OCI-LY7 (cell line): ENCODE measurements at regions not wholly inside any gene's neighbourhood (a gene's known extent, or its start where the extent isn't known, plus 50 kb on each side); places are given as distances from the start of the nearest gene placed in this dataset.
"Not testable (repeated sequence)": the region's sequence is repeated elsewhere in the genome, so short reads cannot be mapped to it uniquely, and the experiment has no call there.

Experiments
- BruUV-seq: library from RNA; stranded (reverse); fragments of 400-500 nt; replicated peaks from 2 replicates; lab custom pipeline; 2021; lab: Mats Ljungman, UMichigan
- CTCF ChIA-PET: fragments of 300-600 bp; sonication (Branson Sonifier 250); formaldehyde crosslinking; loops from one replicate; lab custom pipeline; 2022; ENCODE audit warnings: antibody characterized with exemption; ENCODE audit not compliant: unreplicated experiment; lab: Charles Lee
- POLR2A ChIA-PET: fragments of 300-600 bp; sonication (Branson Sonifier 250); formaldehyde crosslinking; loops from one replicate; lab custom pipeline; 2022; ENCODE audit warnings: antibody characterized with exemption; lab: Charles Lee
- DNase-seq: peaks from one replicate; pipeline ENCODE4 v3.0.0-alpha.2; 2015; ENCODE audit warnings: low spot score
- H2AFZ ChIP-seq: fragments of 200-600 bp; sonication (generic), shearing (Covaris generic); 2 replicates; pipeline ENCODE4 v1.6.1; 2014; ENCODE audit warnings: mild to moderate bottlenecking, antibody characterized with exemption, low read length, moderate library complexity
- H3K27ac ChIP-seq: fragments of 200-600 bp; sonication (generic); 2 replicates; pipeline ENCODE4 v1.5.1; 2014; ENCODE audit warnings: mixed run types, low read depth, mild to moderate bottlenecking, moderate library complexity, low read length, inconsistent platforms; ENCODE audit not compliant: poor library complexity, severe bottlenecking
- H3K36me3 ChIP-seq: fragments of 200-600 bp; sonication (generic); 2 replicates; pipeline ENCODE4 v1.6.1; 2014; ENCODE audit warnings: mild to moderate bottlenecking, antibody characterized with exemption, low read length, moderate library complexity, mixed read lengths; ENCODE audit not compliant: insufficient read depth
- H3K4me1 ChIP-seq: fragments of 200-600 bp; sonication (generic); 2 replicates; pipeline ENCODE4 v1.5.1; 2014; ENCODE audit warnings: mild to moderate bottlenecking, low read length; ENCODE audit not compliant: insufficient read depth, poor library complexity, severe bottlenecking
- H3K4me2 ChIP-seq: fragments of 200-600 bp; sonication (generic); 2 replicates; pipeline ENCODE4 v1.6.1; 2014; ENCODE audit warnings: mild to moderate bottlenecking, low read length
- H3K4me3 ChIP-seq: fragments of 200-600 bp; sonication (generic); 2 replicates; pipeline ENCODE4 v1.5.1; 2014; ENCODE audit warnings: mild to moderate bottlenecking, low read depth, low read length; ENCODE audit not compliant: poor library complexity, severe bottlenecking
- H3K79me2 ChIP-seq: fragments of 200-600 bp; sonication (generic); 2 replicates; pipeline ENCODE4 v1.6.1; 2016; ENCODE audit warnings: low read depth, mild to moderate bottlenecking, low read length, moderate library complexity, mixed read lengths; ENCODE audit not compliant: insufficient read depth
- H3K9me2 ChIP-seq: fragments of 200-600 bp; sonication (generic); 2 replicates; pipeline ENCODE4 v1.6.1; 2016; ENCODE audit warnings: mild to moderate bottlenecking, low read length, mixed read lengths; ENCODE audit not compliant: insufficient read depth
- H3K9me3 ChIP-seq: fragments of 200-600 bp; sonication (generic); 2 replicates; pipeline ENCODE4 v1.6.1; 2014; ENCODE audit warnings: mild to moderate bottlenecking, mixed run types, low read length, mixed read lengths
- H4K20me1 ChIP-seq: fragments of 200-600 bp; sonication (generic); 2 replicates; pipeline ENCODE4 v1.6.1; 2014; ENCODE audit warnings: mild to moderate bottlenecking, antibody characterized with exemption, low read length, moderate library complexity, mixed read lengths; ENCODE audit not compliant: insufficient read depth
- EZH2phosphoT487 ChIP-seq: fragments of 200-600 bp; sonication (generic); IDR thresholded peaks from 2 replicates; pipeline ENCODE4 v1.6.1; 2018; ENCODE audit warnings: low read depth, borderline replicate concordance, mild to moderate bottlenecking, mixed run types, antibody characterized with exemption, low read length, moderate library complexity, mixed read lengths
- intact Hi-C: fragments of 100-400 bp; cut with micrococcal nuclease; formaldehyde crosslinking; loops from one replicate; pipeline ENCODE4 v1.10.0; 2022; ENCODE audit not compliant: unreplicated experiment
- TF ChIP-seq, protein P1 (sequence below): fragments of 200-600 bp; sonication (generic); conservative IDR thresholded peaks from 2 replicates; pipeline ENCODE4 v1.5.1; 2014; ENCODE audit warnings: mild to moderate bottlenecking, antibody characterized with exemption, low read length, moderate library complexity, mixed read lengths

DNA sequence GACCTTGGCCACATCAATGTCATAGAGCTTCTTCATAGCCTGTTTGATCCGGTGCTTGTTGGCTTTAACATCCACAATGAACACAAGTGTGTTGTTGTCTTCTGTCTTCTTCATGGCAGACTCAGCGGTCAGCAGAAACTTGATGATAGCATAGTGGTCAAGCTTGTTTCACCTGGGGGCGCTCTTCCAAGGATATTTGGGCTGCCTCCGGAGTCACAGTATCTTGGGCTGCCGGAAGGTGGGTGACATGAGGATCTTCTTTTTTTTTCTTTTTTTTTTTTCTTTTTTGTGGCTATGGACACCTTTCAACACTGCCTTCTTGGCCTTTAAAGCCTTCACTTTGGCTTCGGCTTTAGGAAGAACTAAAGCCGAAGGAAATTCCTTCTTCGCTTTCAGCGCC is 244.6 kb downstream of the GJA1 start:
- no peak overlapping the region for H3K4me3 ChIP-seq
- H2AFZ ChIP-seq = no peak overlapping the region
- no TSS peak for BruUV-seq
- TF ChIP-seq, protein P1, sequence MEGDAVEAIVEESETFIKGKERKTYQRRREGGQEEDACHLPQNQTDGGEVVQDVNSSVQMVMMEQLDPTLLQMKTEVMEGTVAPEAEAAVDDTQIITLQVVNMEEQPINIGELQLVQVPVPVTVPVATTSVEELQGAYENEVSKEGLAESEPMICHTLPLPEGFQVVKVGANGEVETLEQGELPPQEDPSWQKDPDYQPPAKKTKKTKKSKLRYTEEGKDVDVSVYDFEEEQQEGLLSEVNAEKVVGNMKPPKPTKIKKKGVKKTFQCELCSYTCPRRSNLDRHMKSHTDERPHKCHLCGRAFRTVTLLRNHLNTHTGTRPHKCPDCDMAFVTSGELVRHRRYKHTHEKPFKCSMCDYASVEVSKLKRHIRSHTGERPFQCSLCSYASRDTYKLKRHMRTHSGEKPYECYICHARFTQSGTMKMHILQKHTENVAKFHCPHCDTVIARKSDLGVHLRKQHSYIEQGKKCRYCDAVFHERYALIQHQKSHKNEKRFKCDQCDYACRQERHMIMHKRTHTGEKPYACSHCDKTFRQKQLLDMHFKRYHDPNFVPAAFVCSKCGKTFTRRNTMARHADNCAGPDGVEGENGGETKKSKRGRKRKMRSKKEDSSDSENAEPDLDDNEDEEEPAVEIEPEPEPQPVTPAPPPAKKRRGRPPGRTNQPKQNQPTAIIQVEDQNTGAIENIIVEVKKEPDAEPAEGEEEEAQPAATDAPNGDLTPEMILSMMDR = no peak
- TF ChIP-seq EZH2phosphoT487 = no peak
- no peak overlapping the region for H3K4me2 ChIP-seq
- intact Hi-C loops = no loop called here
- POLR2A ChIA-PET = interaction anchor here (0.7 kb wide), 1 partner anchor 47 kb away, joined by 3 read pairs; no protein-coding TSS in a partner anchor
- H3K9me2 ChIP-seq = no peaks in the 10 kb centered on the region
- DNase-seq = no peak
- no peaks in the 10 kb centered on the region for H3K36me3 ChIP-seq
- H3K9me3 ChIP-seq = no peaks in the 10 kb centered on the region
- no peaks in the 10 kb centered on the region for H3K4me1 ChIP-seq
- H3K27ac ChIP-seq = no peak overlapping the region
- CTCF ChIA-PET = no interaction called here
- H3K79me2 ChIP-seq = no peaks in the 10 kb centered on the region
- no peaks in the 10 kb centered on the region for H4K20me1 ChIP-seq

DNA sequence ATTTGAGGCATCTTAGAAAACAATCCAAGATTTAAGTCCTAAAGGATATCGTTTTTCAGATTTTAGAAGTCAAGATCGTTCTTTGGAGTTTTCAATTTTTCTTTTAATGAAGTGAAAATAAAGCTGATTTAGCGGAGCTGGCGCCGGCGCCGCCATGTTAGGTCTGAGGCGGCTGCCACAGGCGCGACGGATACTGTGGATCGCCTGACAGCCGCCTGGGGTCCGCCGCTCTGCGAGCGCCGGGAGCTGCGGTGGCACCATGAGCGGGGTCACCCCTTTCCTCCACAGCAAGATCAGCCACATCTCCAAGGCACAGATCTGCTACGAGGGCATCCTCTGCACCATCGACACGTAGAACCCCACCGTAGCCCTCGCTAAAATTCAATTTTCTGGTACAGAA is 247.2 kb downstream of the GJA1 start:
- Histone ChIP-seq H3K79me2 (no peaks in the 10 kb centered on the region), H3K36me3 (no peaks in the 10 kb centered on the region), H3K9me2 (no peaks in the 10 kb centered on the region), H2AFZ (no peak overlapping the region), H3K4me1 (no peaks in the 10 kb centered on the region), H4K20me1 (no peaks in the 10 kb centered on the region), H3K4me3 (no peak overlapping the region), H3K4me2 (no peak overlapping the region), H3K27ac (no peak overlapping the region), H3K9me3 (no peaks in the 10 kb centered on the region)
- no peak for DNase-seq
- no peak for TF ChIP-seq EZH2phosphoT487
- TF ChIP-seq, protein P1 = no peak
- intact Hi-C loops = no loop called here
- no TSS peak for BruUV-seq
- ChIA-PET CTCF (no interaction called here), POLR2A (no interaction called here)

DNA sequence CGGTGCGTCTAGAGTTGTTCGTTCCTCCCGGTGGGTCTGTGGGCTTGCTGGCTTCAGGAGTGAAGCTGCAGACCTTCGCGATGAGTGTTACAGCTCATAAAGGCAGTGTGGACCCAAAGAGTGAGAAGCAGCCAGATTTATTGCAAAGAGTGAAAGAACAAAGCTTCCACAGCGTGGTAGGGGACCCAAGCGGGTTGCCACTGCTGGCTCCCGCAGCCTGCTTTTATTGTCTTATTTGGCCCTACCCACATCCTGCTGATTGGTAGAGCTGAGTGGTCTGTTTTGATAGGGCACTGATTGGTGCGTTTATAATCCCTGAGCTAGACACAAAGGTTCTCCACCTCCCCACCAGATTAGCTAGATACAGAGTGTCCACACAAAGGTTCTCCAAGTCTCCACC is 250.4 kb downstream of the GJA1 start:
- H4K20me1 ChIP-seq, CTCF ChIA-PET, BruUV-seq, H3K27ac ChIP-seq, H3K9me2 ChIP-seq, H3K4me1 ChIP-seq, H3K79me2 ChIP-seq, H3K9me3 ChIP-seq, H3K36me3 ChIP-seq, H3K4me2 ChIP-seq, POLR2A ChIA-PET, H2AFZ ChIP-seq, H3K4me3 ChIP-seq, DNase-seq, intact Hi-C loops: not testable (repeated sequence)
